ENCODE measurements at regions not wholly inside any gene's neighbourhood (a gene's known extent, or its start where the extent isn't known, plus 50 kb on each side); places are given as distances from the start of the nearest gene placed in this dataset.
A peak's percentile ranks its signal among the peaks of the same experiment; 100 is the strongest.

DNA sequence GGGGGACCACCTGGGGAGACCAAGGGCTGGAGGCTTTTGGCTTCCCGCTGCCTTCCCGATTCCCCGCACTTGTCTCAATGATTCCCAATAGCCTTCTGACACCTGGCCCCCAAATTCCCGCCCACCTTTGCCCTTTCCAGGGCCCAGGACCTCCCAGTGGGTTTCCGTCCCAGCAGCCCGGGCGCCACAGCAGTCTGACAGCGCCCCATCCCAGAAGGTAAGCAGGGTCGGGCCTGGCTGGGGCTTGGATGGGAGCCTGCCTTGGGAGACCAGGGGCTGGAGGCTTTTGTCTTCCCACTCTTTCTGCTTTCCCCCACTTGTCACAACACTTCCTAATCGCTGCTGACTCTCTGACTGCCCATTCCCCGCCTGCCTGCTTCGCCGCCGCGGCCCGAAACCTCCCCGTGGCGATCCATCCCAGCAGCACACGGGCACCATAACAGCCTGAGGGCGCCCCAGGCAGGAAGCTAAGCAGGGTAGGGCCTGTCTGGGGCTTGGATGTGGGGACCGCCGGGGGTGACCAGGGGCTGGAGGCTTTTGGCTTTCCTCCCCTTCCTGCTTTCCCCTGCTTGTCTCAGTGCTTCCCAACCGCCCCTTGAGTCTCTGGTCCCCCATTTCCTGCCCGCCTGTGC lies 2289.3 kb downstream of the TP53TG3F start:
- no peaks in the 10 kb centered on the region for H3K27me3 ChIP-seq (ENCODE audit: insufficient read depth, low read length)
- no peak overlapping the region for H3K4me2 ChIP-seq (ENCODE audit: insufficient read depth, low read length)
- peak; percentile 68 for DNase-seq (ENCODE audit: insufficient read length, low spot score, missing footprints)
- no peaks in the 10 kb centered on the region for H4K20me1 ChIP-seq (ENCODE audit: insufficient read depth, low read length)
- no peak overlapping the region for H3K27ac ChIP-seq (ENCODE audit: low read depth, low read length)
- H3K79me2 ChIP-seq (ENCODE audit: insufficient read depth, low read length) = no peaks in the 10 kb centered on the region
- no peak overlapping the region for H2AFZ ChIP-seq (ENCODE audit: low read length)
- no peak for TF ChIP-seq CTCF (IDR thresholded peaks at IDR 0.05; ENCODE audit: extremely low read depth, low read depth, low read length)
- H3K9me3 ChIP-seq (ENCODE audit: low read depth, low read length) = no peaks in the 10 kb centered on the region
- no peak overlapping the region for H3K4me3 ChIP-seq (ENCODE audit: insufficient read depth, low read length)
- H3K36me3 ChIP-seq (ENCODE audit: insufficient read depth, low read length) = no peaks in the 10 kb centered on the region
- no peaks in the 10 kb centered on the region for H3K4me1 ChIP-seq (ENCODE audit: insufficient read depth, low read length)

GRCh38 chr16:35749253-35750141 lies 2290.1 kb downstream of the TP53TG3F start:
- Histone ChIP-seq H3K4me2 (ENCODE audit: insufficient read depth, low read length) (no peak overlapping the region), H3K79me2 (ENCODE audit: insufficient read depth, low read length) (no peaks in the 10 kb centered on the region), H3K9me3 (ENCODE audit: low read depth, low read length) (no peaks in the 10 kb centered on the region), H3K27ac (ENCODE audit: low read depth, low read length) (no peak overlapping the region), H4K20me1 (ENCODE audit: insufficient read depth, low read length) (no peaks in the 10 kb centered on the region), H3K4me1 (ENCODE audit: insufficient read depth, low read length) (no peaks in the 10 kb centered on the region), H2AFZ (ENCODE audit: low read length) (no peak overlapping the region), H3K4me3 (ENCODE audit: insufficient read depth, low read length) (no peak overlapping the region), H3K27me3 (ENCODE audit: insufficient read depth, low read length) (no peaks in the 10 kb centered on the region), H3K36me3 (ENCODE audit: insufficient read depth, low read length) (no peaks in the 10 kb centered on the region)
- peak; percentile 17 for DNase-seq (ENCODE audit: insufficient read length, low spot score, missing footprints)
- no peak for TF ChIP-seq CTCF (IDR thresholded peaks at IDR 0.05; ENCODE audit: extremely low read depth, low read depth, low read length)

DNA sequence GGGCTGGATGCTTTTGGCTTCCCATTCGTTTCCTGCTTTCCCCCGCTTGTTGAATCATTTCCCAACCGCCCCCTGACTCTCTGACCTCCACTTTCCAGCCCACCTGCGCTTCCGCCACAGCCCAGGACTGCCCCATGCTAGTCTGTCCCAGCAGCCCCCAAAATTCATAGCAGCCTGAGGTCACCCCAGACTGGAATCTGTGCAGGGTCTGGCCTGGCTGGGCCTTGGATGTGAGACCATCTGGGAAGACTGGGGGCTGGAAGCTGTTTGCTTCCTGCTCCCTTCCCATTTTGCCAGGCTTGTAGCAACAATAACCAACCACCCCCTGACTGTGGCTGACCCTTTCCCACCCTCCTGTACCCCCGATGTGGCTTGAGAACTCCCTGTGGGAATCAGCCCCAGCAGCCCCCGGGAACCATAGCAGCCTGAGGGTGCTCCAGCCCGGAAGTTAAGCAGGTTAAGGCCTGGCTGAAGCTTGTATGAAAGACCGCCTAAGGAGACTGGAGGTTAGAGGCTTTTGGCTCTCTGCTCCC lies 2290.8 kb downstream of the TP53TG3F start:
- H3K9me3 ChIP-seq (ENCODE audit: low read depth, low read length) = no peaks in the 10 kb centered on the region
- TF ChIP-seq CTCF (IDR thresholded peaks at IDR 0.05; ENCODE audit: extremely low read depth, low read depth, low read length) = no peak
- no peaks in the 10 kb centered on the region for H3K79me2 ChIP-seq (ENCODE audit: insufficient read depth, low read length)
- no peak overlapping the region for H3K27ac ChIP-seq (ENCODE audit: low read depth, low read length)
- no peak overlapping the region for H3K4me3 ChIP-seq (ENCODE audit: insufficient read depth, low read length)
- H3K4me2 ChIP-seq (ENCODE audit: insufficient read depth, low read length) = no peak overlapping the region
- H3K36me3 ChIP-seq (ENCODE audit: insufficient read depth, low read length) = no peaks in the 10 kb centered on the region
- H2AFZ ChIP-seq (ENCODE audit: low read length) = no peak overlapping the region
- no peaks in the 10 kb centered on the region for H3K27me3 ChIP-seq (ENCODE audit: insufficient read depth, low read length)
- peak; percentile 15 for DNase-seq (ENCODE audit: insufficient read length, low spot score, missing footprints)
- H3K4me1 ChIP-seq (ENCODE audit: insufficient read depth, low read length) = no peaks in the 10 kb centered on the region
- no peaks in the 10 kb centered on the region for H4K20me1 ChIP-seq (ENCODE audit: insufficient read depth, low read length)

GRCh38 chr16:35750701-35751104 lies 2291.3 kb downstream of the TP53TG3F start:
- H3K4me2 ChIP-seq (ENCODE audit: insufficient read depth, low read length) = no peak overlapping the region
- no peaks in the 10 kb centered on the region for H3K79me2 ChIP-seq (ENCODE audit: insufficient read depth, low read length)
- H3K27ac ChIP-seq (ENCODE audit: low read depth, low read length) = no peak overlapping the region
- H3K4me1 ChIP-seq (ENCODE audit: insufficient read depth, low read length) = no peaks in the 10 kb centered on the region
- DNase-seq (ENCODE audit: insufficient read length, low spot score, missing footprints) = peak; percentile 63
- H3K27me3 ChIP-seq (ENCODE audit: insufficient read depth, low read length) = no peaks in the 10 kb centered on the region
- H4K20me1 ChIP-seq (ENCODE audit: insufficient read depth, low read length) = no peaks in the 10 kb centered on the region
- H3K4me3 ChIP-seq (ENCODE audit: insufficient read depth, low read length) = no peak overlapping the region
- no peak for TF ChIP-seq CTCF (IDR thresholded peaks at IDR 0.05; ENCODE audit: extremely low read depth, low read depth, low read length)
- H3K9me3 ChIP-seq (ENCODE audit: low read depth, low read length) = no peaks in the 10 kb centered on the region
- no peaks in the 10 kb centered on the region for H3K36me3 ChIP-seq (ENCODE audit: insufficient read depth, low read length)
- no peak overlapping the region for H2AFZ ChIP-seq (ENCODE audit: low read length)

All from osteoblast (primary cell).